SU-DHL-6 (cell line): ENCODE measurements at regions not wholly inside any gene's neighbourhood (a gene's known extent, or its start where the extent isn't known, plus 50 kb on each side); places are given as distances from the start of the nearest gene placed in this dataset.

Experiments used
- EZH2phosphoT487 ChIP-seq: fragments of 200-600 bp; sonication (generic), shearing (Covaris generic); conservative IDR thresholded peaks from 2 replicates; pipeline ENCODE4 v1.6.1; 2018; ENCODE audit warnings: mild to moderate bottlenecking, antibody characterized with exemption, low read length, moderate library complexity, mixed read lengths
- TF ChIP-seq, protein P1 (sequence below): fragments of 200-600 bp; sonication (generic); IDR thresholded peaks from one replicate; pipeline ENCODE4 v1.5.1; 2017; ENCODE audit warnings: antibody characterized with exemption, mild to moderate bottlenecking, low read length, moderate library complexity; ENCODE audit not compliant: insufficient read depth, poor library complexity, severe bottlenecking

- TF ChIP-seq, protein P1, sequence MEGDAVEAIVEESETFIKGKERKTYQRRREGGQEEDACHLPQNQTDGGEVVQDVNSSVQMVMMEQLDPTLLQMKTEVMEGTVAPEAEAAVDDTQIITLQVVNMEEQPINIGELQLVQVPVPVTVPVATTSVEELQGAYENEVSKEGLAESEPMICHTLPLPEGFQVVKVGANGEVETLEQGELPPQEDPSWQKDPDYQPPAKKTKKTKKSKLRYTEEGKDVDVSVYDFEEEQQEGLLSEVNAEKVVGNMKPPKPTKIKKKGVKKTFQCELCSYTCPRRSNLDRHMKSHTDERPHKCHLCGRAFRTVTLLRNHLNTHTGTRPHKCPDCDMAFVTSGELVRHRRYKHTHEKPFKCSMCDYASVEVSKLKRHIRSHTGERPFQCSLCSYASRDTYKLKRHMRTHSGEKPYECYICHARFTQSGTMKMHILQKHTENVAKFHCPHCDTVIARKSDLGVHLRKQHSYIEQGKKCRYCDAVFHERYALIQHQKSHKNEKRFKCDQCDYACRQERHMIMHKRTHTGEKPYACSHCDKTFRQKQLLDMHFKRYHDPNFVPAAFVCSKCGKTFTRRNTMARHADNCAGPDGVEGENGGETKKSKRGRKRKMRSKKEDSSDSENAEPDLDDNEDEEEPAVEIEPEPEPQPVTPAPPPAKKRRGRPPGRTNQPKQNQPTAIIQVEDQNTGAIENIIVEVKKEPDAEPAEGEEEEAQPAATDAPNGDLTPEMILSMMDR = no peak
- TF ChIP-seq EZH2phosphoT487 = no peak
These were observed 876.4 kb downstream of the NR2F1-AS1 start for GRCh38 chr5:92704590-92704989.
